Frontal cortex (tissue), 3 donors: ENCODE measurements at regions not wholly inside any gene's neighbourhood (a gene's known extent, or its start where the extent isn't known, plus 50 kb on each side); places are given as distances from the start of the nearest gene placed in this dataset.
A peak's percentile ranks its signal among the peaks of the same experiment; 100 is the strongest.

Experiments used
- DNase-seq, 2 donors: peaks; one replicate each; pipeline ENCODE4 v3.0.0; 2012; ENCODE audit warnings: low spot score in 2 of 2
- FAIRE-seq: peaks from 2 replicates; lab custom pipeline; 2012; peaks lifted over from hg19 to GRCh38; lab: Jason Lieb, UNC
- donor health status: control.
- donor health status: control.
- donor health status: control.

- FAIRE-seq (no peak), DNase-seq (no peak)
Observed at GRCh38 chr16:63326736-63327339, 1290.6 kb upstream of the CDH8 start.

- DNase-seq, result no peak
- no peak for FAIRE-seq
Observed at GRCh38 chr16:63323722-63324705, 1287.8 kb upstream of the CDH8 start.

GRCh38 chr16:63323055-63323454 lies 1286.8 kb upstream of the CDH8 start:
- DNase-seq (no peak), FAIRE-seq (no peak)

GRCh38 chr16:63315229-63315628 lies 1279.0 kb upstream of the CDH8 start:
- no peak for FAIRE-seq
- DNase-seq, result no peak

GRCh38 chr16:63312346-63312745 lies 1276.1 kb upstream of the CDH8 start:
- no peak for FAIRE-seq

GRCh38 chr16:63311313-63311712 lies 1275.1 kb upstream of the CDH8 start:
- no peak for FAIRE-seq
- no peak for DNase-seq

More at GRCh38 chr16:63312346-63312745, 1276.1 kb upstream of the CDH8 start:
- DNase-seq, result no peak

- FAIRE-seq (no peak), DNase-seq (no peak)
Observed at GRCh38 chr16:63302811-63303210, 1266.6 kb upstream of the CDH8 start.

GRCh38 chr16:63301349-63301748 lies 1265.1 kb upstream of the CDH8 start:
- no peak for FAIRE-seq
- no peak for DNase-seq

- FAIRE-seq, result no peak
- no peak for DNase-seq
Observed at GRCh38 chr16:63298993-63299392, 1262.8 kb upstream of the CDH8 start.

- FAIRE-seq, result no peak
- no peak for DNase-seq
Observed at GRCh38 chr16:63292036-63292435, 1255.8 kb upstream of the CDH8 start.

GRCh38 chr16:63289834-63290460 lies 1253.7 kb upstream of the CDH8 start:
- FAIRE-seq, result no peak
- peak; percentile 3 to 37 for DNase-seq

GRCh38 chr16:63287401-63287800 lies 1251.2 kb upstream of the CDH8 start:
- no peak for DNase-seq
- FAIRE-seq, result no peak

GRCh38 chr16:63283721-63284120 lies 1247.5 kb upstream of the CDH8 start:
- FAIRE-seq (no peak), DNase-seq (no peak)

GRCh38 chr16:63244631-63245030 lies 1208.4 kb upstream of the CDH8 start:
- FAIRE-seq (no peak), DNase-seq (no peak)

GRCh38 chr16:63241497-63242028 lies 1205.3 kb upstream of the CDH8 start:
- DNase-seq (no peak), FAIRE-seq (no peak)

GRCh38 chr16:63239065-63239570 lies 1202.9 kb upstream of the CDH8 start:
- FAIRE-seq (no peak), DNase-seq (no peak)

GRCh38 chr16:63230421-63231040 lies 1194.3 kb upstream of the CDH8 start:
- DNase-seq, result no peak

GRCh38 chr16:63228259-63228658 lies 1192.0 kb upstream of the CDH8 start:
- DNase-seq (no peak), FAIRE-seq (no peak)

More at GRCh38 chr16:63230421-63231040, 1194.3 kb upstream of the CDH8 start:
- FAIRE-seq, result no peak

GRCh38 chr16:63223851-63224250 lies 1187.6 kb upstream of the CDH8 start:
- no peak for FAIRE-seq
- DNase-seq, result no peak
